Right atrium auricular region (tissue), 2 donors: ENCODE measurements at regions not wholly inside any gene's neighbourhood (a gene's known extent, or its start where the extent isn't known, plus 50 kb on each side); places are given as distances from the start of the nearest gene placed in this dataset.

ENCODE experiments used
- DNase-seq: peaks from one replicate; pipeline ENCODE4 v3.0.0-alpha.2; 2019; ENCODE audit warnings: low spot score
- H3K27ac ChIP-seq, 2 donors: fragments of 200-600 bp; sonication (generic); 1 replicate in 1 of 2; 2 replicates in 1 of 2; pipeline ENCODE4 v1.5.1; 2016 to 2019
- H3K27me3 ChIP-seq, 2 donors: fragments of 200-600 bp; sonication (generic); one replicate each; pipeline versions ENCODE4 v1.5.1 to v1.6.0; 2017 to 2019
- H3K36me3 ChIP-seq: fragments of 200-600 bp; sonication (generic); one replicate; pipeline ENCODE4 v1.5.1; 2016
- H3K4me1 ChIP-seq, 2 donors: fragments of 200-600 bp; sonication (generic); one replicate each; pipeline versions ENCODE4 v1.5.1 to v1.6.0; 2017 to 2019
- H3K4me3 ChIP-seq, 2 donors: fragments of 200-600 bp; sonication (generic); 1 replicate in 1 of 2; 2 replicates in 1 of 2; pipeline ENCODE4 v1.5.1; 2017 to 2019; ENCODE audit warnings: mild to moderate bottlenecking in 1 of 2, moderate library complexity in 1 of 2
- H3K9me3 ChIP-seq, 2 donors: fragments of 200-600 bp; sonication (generic); one replicate each; pipeline ENCODE4 v1.5.1; 2019
- CTCF ChIP-seq, 2 donors: fragments of 200-600 bp; sonication (generic); IDR thresholded peaks; one replicate each; pipeline ENCODE4 v1.5.1; 2019; ENCODE audit warnings: antibody characterized with exemption in 2 of 2

- H3K9me3 ChIP-seq: no peaks in the 10 kb centered on the region
- H3K36me3 ChIP-seq: no peaks in the 10 kb centered on the region
- H3K27ac ChIP-seq: peak overlapping the region; percentile 17 to 98
- peaks cover 0 to 21% of the 10 kb centered on the region in 2 donors for H3K4me1 ChIP-seq
- no peak for TF ChIP-seq CTCF (IDR thresholded peaks at IDR 0.05)
- no peaks in the 10 kb centered on the region for H3K27me3 ChIP-seq
- no peak for DNase-seq
- no peak overlapping the region for H3K4me3 ChIP-seq
Observed at GRCh38 chr18:22272242-22272641, 102.9 kb downstream of the GATA6 start.

- peak overlapping the region in 1 of 2 donors; percentile 98 for H3K27ac ChIP-seq
- TF ChIP-seq CTCF (IDR thresholded peaks at IDR 0.05): no peak
- no peaks in the 10 kb centered on the region for H3K36me3 ChIP-seq
- no peaks in the 10 kb centered on the region for H3K9me3 ChIP-seq
- H3K4me1 ChIP-seq: peaks cover 0 to 16% of the 10 kb centered on the region in 2 donors
- no peak overlapping the region for H3K4me3 ChIP-seq
- no peak for DNase-seq
- H3K27me3 ChIP-seq: no peaks in the 10 kb centered on the region
Observed at GRCh38 chr18:22271030-22271429, 101.6 kb downstream of the GATA6 start.

- Histone ChIP-seq H3K4me3 (peak overlapping the region in 1 of 2 donors; percentile 25), H3K27ac (peak overlapping the region; percentile 78 to 98), H3K4me1 (peaks cover 0 to 9% of the 10 kb centered on the region in 2 donors), H3K36me3 (no peaks in the 10 kb centered on the region), H3K9me3 (no peaks in the 10 kb centered on the region), H3K27me3 (no peaks in the 10 kb centered on the region)
- no peak for TF ChIP-seq CTCF (IDR thresholded peaks at IDR 0.05)
- DNase-seq: no peak
Observed at GRCh38 chr18:22268641-22269128, 99.3 kb downstream of the GATA6 start.

- Histone ChIP-seq H3K27ac (peak overlapping the region; percentile 81 to 98), H3K27me3 (no peaks in the 10 kb centered on the region), H3K4me3 (peak overlapping the region in 1 of 2 donors; percentile 38), H3K4me1 (peaks cover 0 to 9% of the 10 kb centered on the region in 2 donors), H3K9me3 (no peaks in the 10 kb centered on the region), H3K36me3 (no peaks in the 10 kb centered on the region)
- TF ChIP-seq CTCF (IDR thresholded peaks at IDR 0.05): no peak
- peak; percentile 89 for DNase-seq
Observed at GRCh38 chr18:22267697-22268096, 98.3 kb downstream of the GATA6 start.

GRCh38 chr18:22267225-22267624, 97.8 kb downstream of the GATA6 start:
- Histone ChIP-seq H3K27ac (peak overlapping the region; percentile 81 to 98), H3K27me3 (no peaks in the 10 kb centered on the region), H3K36me3 (no peaks in the 10 kb centered on the region), H3K4me1 (peaks cover 0 to 9% of the 10 kb centered on the region in 2 donors), H3K4me3 (peak overlapping the region; percentile 38 to 44), H3K9me3 (no peaks in the 10 kb centered on the region)
- no peak for TF ChIP-seq CTCF (IDR thresholded peaks at IDR 0.05)
- DNase-seq: peak; percentile 66

GRCh38 chr18:22265838-22266237, 96.4 kb downstream of the GATA6 start:
- H3K4me3 ChIP-seq: peak overlapping the region; percentile 38 to 44
- no peak for DNase-seq

More at GRCh38 chr18:22265838-22266237, 96.4 kb downstream of the GATA6 start:
- no peaks in the 10 kb centered on the region for H3K9me3 ChIP-seq
- H3K4me1 ChIP-seq: peaks cover 0 to 9% of the 10 kb centered on the region in 2 donors
- peaks cover 11% of the 10 kb centered on the region for H3K36me3 ChIP-seq
- peak overlapping the region; percentile 81 to 98 for H3K27ac ChIP-seq
- no peaks in the 10 kb centered on the region for H3K27me3 ChIP-seq
- no peak for TF ChIP-seq CTCF (IDR thresholded peaks at IDR 0.05)
